Astrocyte (in vitro differentiated cells and primary cell): ENCODE measurements at regions not wholly inside any gene's neighbourhood (a gene's known extent, or its start where the extent isn't known, plus 50 kb on each side); places are given as distances from the start of the nearest gene placed in this dataset.
"Not testable (repeated sequence)": the region's sequence is repeated elsewhere in the genome, so short reads cannot be mapped to it uniquely, and the experiment has no call there.

Experiments
- CTCF ChIP-seq: IDR thresholded peaks from 2 replicates; pipeline ENCODE4 v1.5.1; 2011; ENCODE audit warnings: low read depth, mild to moderate bottlenecking, inconsistent platforms, low read length, moderate library complexity; ENCODE audit not compliant: insufficient read depth
- EZH2 ChIP-seq: IDR thresholded peaks from 2 replicates; pipeline ENCODE4 v1.6.1; 2012; ENCODE audit warnings: mild to moderate bottlenecking, low read length, inconsistent platforms; ENCODE audit not compliant: insufficient read depth

GRCh38 chr16:34097326-34097725 lies 637.9 kb downstream of the TP53TG3F start:
- TF ChIP-seq CTCF, EZH2: not testable (repeated sequence)
